ENCODE measurements at regions not wholly inside any gene's neighbourhood (a gene's known extent, or its start where the extent isn't known, plus 50 kb on each side); places are given as distances from the start of the nearest gene placed in this dataset.

- no peak for TF ChIP-seq POLR2A (IDR thresholded peaks at IDR 0.05; ENCODE audit: low read length)
- no peak for TF ChIP-seq GATA1 (IDR thresholded peaks at IDR 0.05; ENCODE audit: low read depth, low read length)
Measured at GRCh38 chr7:45239486-45239885, 81.9 kb downstream of the RAMP3 start.
